HepG2 (cell line): ENCODE measurements at regions not wholly inside any gene's neighbourhood (a gene's known extent, or its start where the extent isn't known, plus 50 kb on each side); places are given as distances from the start of the nearest gene placed in this dataset.

Experiments
- AHDC1 ChIP-seq: sonication (generic); formaldehyde crosslinking; IDR thresholded peaks from 2 replicates; pipeline ENCODE4 v1.5.1; 2020; ENCODE audit warnings: mild to moderate bottlenecking, missing genetic modification reagents, borderline replicate concordance
- AHR ChIP-seq: IDR thresholded peaks from 2 replicates; pipeline ENCODE4 v1.6.1; 2018; ENCODE audit warnings: missing genetic modification reagents, missing compliant biosample characterization
- FOXA3 ChIP-seq: IDR thresholded peaks from 2 replicates; pipeline ENCODE4 v1.6.1; 2016; ENCODE audit warnings: missing genetic modification reagents, missing compliant biosample characterization
- FOXO1 ChIP-seq: sonication (generic); formaldehyde crosslinking; IDR thresholded peaks from 2 replicates; pipeline ENCODE4 v1.4.0; 2020; ENCODE audit warnings: missing genetic modification reagents
- GPN1 ChIP-seq: sonication (generic); formaldehyde crosslinking; IDR thresholded peaks from 2 replicates; pipeline ENCODE4 v1.5.1; 2020; ENCODE audit warnings: missing genetic modification reagents, borderline replicate concordance
- HDAC2 ChIP-seq: sonication (generic); formaldehyde crosslinking; IDR thresholded peaks from 2 replicates; pipeline ENCODE4 v1.4.0; 2020; ENCODE audit warnings: missing genetic modification reagents
- JUNB ChIP-seq: sonication (generic); formaldehyde crosslinking; IDR thresholded peaks from 2 replicates; pipeline ENCODE4 v1.8.0; 2022; ENCODE audit warnings: missing genetic modification reagents, mild to moderate bottlenecking, borderline replicate concordance
- KDM1A ChIP-seq: IDR thresholded peaks from 2 replicates; pipeline ENCODE4 v1.6.1; 2016; ENCODE audit warnings: missing compliant biosample characterization
- MAZ ChIP-seq, 2 experiments: sonication (generic) in 1 of 2; formaldehyde crosslinking in 1 of 2; IDR thresholded peaks; 2 replicates each; pipeline versions ENCODE4 v1.5.0 to v1.6.1; 2012 to 2020; ENCODE audit warnings: low read depth in 2 of 2, mild to moderate bottlenecking in 2 of 2, borderline replicate concordance in 1 of 2, improper control_type of control experiment in 1 of 2, low read length in 1 of 2, missing genetic modification reagents in 1 of 2, moderate library complexity in 1 of 2
- MEF2D ChIP-seq: sonication (generic); formaldehyde crosslinking; IDR thresholded peaks from 2 replicates; pipeline ENCODE4 v1.5.1; 2020; ENCODE audit warnings: mild to moderate bottlenecking, missing genetic modification reagents
- MXI1 ChIP-seq: IDR thresholded peaks from 3 replicates; pipeline ENCODE4 v1.6.1; 2012; ENCODE audit warnings: low read depth, low read length, inconsistent platforms, borderline replicate concordance
- MYNN ChIP-seq: sonication (generic); formaldehyde crosslinking; IDR thresholded peaks from 2 replicates; pipeline ENCODE4 v1.4.0; 2020; ENCODE audit warnings: mild to moderate bottlenecking, low read depth, missing genetic modification reagents
- PRDM4 ChIP-seq: sonication (generic); formaldehyde crosslinking; IDR thresholded peaks from 2 replicates; pipeline ENCODE4 v1.9.0; 2021; ENCODE audit warnings: missing genetic modification reagents, borderline replicate concordance
- SAP130 ChIP-seq: IDR thresholded peaks from 2 replicates; pipeline ENCODE4 v1.6.1; 2016; ENCODE audit warnings: low read depth
- SRSF1 ChIP-seq: fragments of 200-400 bp; formaldehyde crosslinking; optimal IDR thresholded peaks from 2 replicates; pipeline ENCODE3; 2017; ENCODE audit warnings: mild to moderate bottlenecking, low read depth, low read length, moderate library complexity
- TCF7L2 ChIP-seq: IDR thresholded peaks from 2 replicates; pipeline ENCODE4 v1.6.1; 2011; ENCODE audit warnings: mild to moderate bottlenecking, low read depth, low read length, moderate library complexity
- TEAD3 ChIP-seq: optimal IDR thresholded peaks from 2 replicates; pipeline ENCODE3; 2016; ENCODE audit warnings: borderline replicate concordance
- TFAP4 ChIP-seq: sonication (generic); IDR thresholded peaks from 2 replicates; pipeline ENCODE4 v1.6.1; 2016; ENCODE audit warnings: low read depth, borderline replicate concordance
- TSC22D2 ChIP-seq: sonication (generic); formaldehyde crosslinking; IDR thresholded peaks from 2 replicates; pipeline ENCODE4 v1.5.1; 2020; ENCODE audit warnings: missing genetic modification reagents, mild to moderate bottlenecking, borderline replicate concordance
- ZNF263 ChIP-seq: sonication (generic); formaldehyde crosslinking; IDR thresholded peaks from 2 replicates; pipeline ENCODE4 v1.4.0; 2020; ENCODE audit warnings: missing genetic modification reagents
- ZNF3 ChIP-seq: IDR thresholded peaks from 2 replicates; pipeline ENCODE4 v1.7.0; 2017; ENCODE audit warnings: inconsistent platforms
- ZNF7 ChIP-seq: IDR thresholded peaks from 2 replicates; pipeline ENCODE4 v1.6.1; 2016; ENCODE audit warnings: missing biosample characterization, missing genetic modification reagents

GRCh38 chr3:14289590-14290461 is 111.2 kb downstream of the LSM3 start (continued):
- 0 out of 2 replicates have a peak, but pooled peaks have one; percentile 7 for TF ChIP-seq FOXA3 (CRISPR knock-in tag)
- TF ChIP-seq KDM1A (CRISPR knock-in tag), result no peak
- TF ChIP-seq ZNF3 (CRISPR knock-in tag), result peak; percentile 49; the same call in 1 of the 2 replicates
- peak; percentile 42; the same call in 1 of the 2 replicates for TF ChIP-seq AHDC1
- peak; percentile 56; the same call in 1 of the 2 replicates for TF ChIP-seq ZNF7
- TF ChIP-seq MYNN (CRISPR knock-in tag), result no peak
- TF ChIP-seq SAP130 (CRISPR knock-in tag), result peak; percentile 14; the same call in 1 of the 2 replicates
- no peak for TF ChIP-seq TCF7L2
- no peak for TF ChIP-seq TSC22D2 (CRISPR knock-in tag)
- TF ChIP-seq MAZ (IDR thresholded peaks at IDR 0.05; ENCODE audit: borderline replicate concordance, low read depth, low read length), result no peak
- no peak for TF ChIP-seq MAZ (CRISPR knock-in tag; IDR thresholded peaks at IDR 0.05; ENCODE audit: low read depth)
- TF ChIP-seq HDAC2 (CRISPR knock-in tag), result no peak
- TF ChIP-seq AHR (CRISPR knock-in tag), result no peak
- peak; percentile 24 for TF ChIP-seq TEAD3 (CRISPR knock-in tag)
- no peak for TF ChIP-seq PRDM4 (CRISPR knock-in tag)
- peak; percentile 65; the same call in 1 of the 2 replicates for TF ChIP-seq TFAP4
- no peak for TF ChIP-seq GPN1 (CRISPR knock-in tag)
- TF ChIP-seq SRSF1, result no peak
- no peak for TF ChIP-seq ZNF263
- TF ChIP-seq JUNB (CRISPR knock-in tag), result no peak
- TF ChIP-seq MXI1, result 0 out of 3 replicates have a peak, but pooled peaks have one; percentile 30
- TF ChIP-seq MEF2D, result no peak
- TF ChIP-seq FOXO1 (CRISPR knock-in tag), result no peak
